Tibial nerve (tissue), 4 donors: ENCODE measurements at regions not wholly inside any gene's neighbourhood (a gene's known extent, or its start where the extent isn't known, plus 50 kb on each side); places are given as distances from the start of the nearest gene placed in this dataset.

ENCODE experiments used
- DNase-seq, 2 donors: peaks; one replicate each; pipeline ENCODE4 v3.0.0-alpha.2; 2019; ENCODE audit warnings: low spot score in 2 of 2
- H3K27ac ChIP-seq, 4 donors: fragments of 200-600 bp; sonication (generic) in 3 of 4; one replicate each; pipeline ENCODE4 v1.5.1; 2017 to 2019; ENCODE audit warnings: mild to moderate bottlenecking in 1 of 4
- H3K27me3 ChIP-seq, 2 donors: fragments of 200-600 bp; sonication (generic) in 1 of 2; one replicate each; pipeline versions ENCODE4 v1.5.1 to v1.6.0; 2017 to 2019
- H3K36me3 ChIP-seq, 3 donors: fragments of 200-600 bp; sonication (generic); one replicate each; pipeline ENCODE4 v1.5.1; 2018 to 2019
- H3K4me1 ChIP-seq, 4 donors: fragments of 200-600 bp; sonication (generic) in 3 of 4; one replicate each; pipeline ENCODE4 v1.5.1; 2017 to 2019
- H3K4me3 ChIP-seq, 4 donors: fragments of 200-600 bp; sonication (generic) in 3 of 4; one replicate each; pipeline ENCODE4 v1.5.1; 2017 to 2019; ENCODE audit warnings: mild to moderate bottlenecking in 1 of 4, moderate library complexity in 1 of 4
- H3K9me3 ChIP-seq, 4 donors: fragments of 200-600 bp; sonication (generic) in 3 of 4; one replicate each; pipeline ENCODE4 v1.5.1; 2017 to 2019
- CTCF ChIP-seq, 5 experiments: fragments of 200-600 bp in 3 of 5; fragments of 450-650 bp in 2 of 5; sonication (generic) in 3 of 5; IDR thresholded peaks; one replicate each; pipeline ENCODE4 v1.5.1; 2016 to 2019; ENCODE audit warnings: antibody characterized with exemption in 5 of 5, mild to moderate bottlenecking in 3 of 5, moderate library complexity in 2 of 5
- EP300 ChIP-seq, 2 donors: sonication (generic); formaldehyde crosslinking; IDR thresholded peaks; one replicate each; pipeline ENCODE4 v1.6.1; 2017; ENCODE audit warnings: antibody characterized with exemption in 2 of 2, mild to moderate bottlenecking in 1 of 2
- POLR2A ChIP-seq, 2 donors: fragments of 450-650 bp; IDR thresholded peaks; one replicate each; pipeline ENCODE4 v1.6.1; 2017; ENCODE audit warnings: antibody characterized with exemption in 2 of 2, mild to moderate bottlenecking in 2 of 2, moderate library complexity in 2 of 2
- WGBS, 2 donors: methylation state at CpG; one replicate each; pipeline ENCODE4 v1.1.5; 2018; 5-methylcytosine and 5-hydroxymethylcytosine counted together

DNA sequence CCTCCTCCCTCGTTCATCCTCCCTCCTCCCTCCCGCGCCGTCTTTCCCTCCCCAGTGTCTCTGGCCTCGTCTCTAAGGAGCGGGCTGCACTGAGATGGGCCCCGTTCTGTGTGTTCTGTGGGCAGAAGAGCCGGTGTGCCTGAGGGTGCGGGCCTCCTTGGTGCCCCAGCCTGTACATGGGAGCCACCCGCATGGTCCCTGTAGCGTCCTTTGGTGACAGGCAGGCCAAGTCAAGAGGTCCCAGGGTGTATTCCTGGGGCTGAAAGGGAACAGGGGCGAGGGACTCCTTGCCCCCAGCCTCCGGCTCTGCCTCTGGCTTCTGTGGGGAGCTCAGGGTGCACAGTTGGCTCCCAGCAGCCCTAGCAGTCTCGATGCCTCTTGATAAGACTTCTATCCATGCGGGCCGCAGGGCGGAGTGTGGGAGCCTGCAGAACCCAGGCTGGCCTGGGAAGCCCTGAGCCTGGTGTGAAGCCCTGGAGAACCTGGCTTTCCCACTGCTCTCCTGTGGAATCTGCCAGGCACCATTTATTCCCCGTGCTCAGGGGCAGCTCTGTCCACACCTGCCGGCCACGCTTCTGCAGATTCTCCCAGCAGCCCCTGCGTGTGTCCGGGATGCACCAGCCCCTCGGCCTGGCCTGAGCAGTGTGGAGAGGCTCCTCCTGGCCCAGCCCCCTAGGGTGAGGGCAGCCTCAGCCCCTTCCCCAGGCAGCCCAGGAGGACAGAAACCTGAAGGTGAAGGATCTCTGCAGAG is 181.3 kb downstream of the KIF26A start:
- DNase-seq: no peak
- peaks cover 0 to 17% of the 10 kb centered on the region in 2 donors for H3K27me3 ChIP-seq
- TF ChIP-seq POLR2A (IDR thresholded peaks at IDR 0.05): no peak
- TF ChIP-seq EP300 (IDR thresholded peaks at IDR 0.05): no peak
- H3K4me1 ChIP-seq: no peaks in the 10 kb centered on the region
- H3K9me3 ChIP-seq: no peaks in the 10 kb centered on the region
- WGBS, 2 donors: 84 to 86% methylated on average over 20 to 22 of the region's 23 CpGs
- H3K36me3 ChIP-seq: no peaks in the 10 kb centered on the region
- no peak overlapping the region for H3K4me3 ChIP-seq
- H3K27ac ChIP-seq: no peak overlapping the region

- peaks cover 0 to 17% of the 10 kb centered on the region in 2 donors for H3K27me3 ChIP-seq
- H3K4me1 ChIP-seq: no peaks in the 10 kb centered on the region
- no peaks in the 10 kb centered on the region for H3K9me3 ChIP-seq
- H3K4me3 ChIP-seq: no peak overlapping the region
- TF ChIP-seq CTCF (IDR thresholded peaks at IDR 0.05) (no peak), EP300 (IDR thresholded peaks at IDR 0.05) (no peak), POLR2A (IDR thresholded peaks at IDR 0.05) (no peak)
- no peaks in the 10 kb centered on the region for H3K36me3 ChIP-seq
- no peak for DNase-seq
- H3K27ac ChIP-seq: no peak overlapping the region
- 14 to 20% methylated on average over 9 to 11 of the region's 20 CpGs for WGBS, 2 donors
Measured at GRCh38 chr14:104320611-104321086, 182.3 kb downstream of the KIF26A start.

DNA sequence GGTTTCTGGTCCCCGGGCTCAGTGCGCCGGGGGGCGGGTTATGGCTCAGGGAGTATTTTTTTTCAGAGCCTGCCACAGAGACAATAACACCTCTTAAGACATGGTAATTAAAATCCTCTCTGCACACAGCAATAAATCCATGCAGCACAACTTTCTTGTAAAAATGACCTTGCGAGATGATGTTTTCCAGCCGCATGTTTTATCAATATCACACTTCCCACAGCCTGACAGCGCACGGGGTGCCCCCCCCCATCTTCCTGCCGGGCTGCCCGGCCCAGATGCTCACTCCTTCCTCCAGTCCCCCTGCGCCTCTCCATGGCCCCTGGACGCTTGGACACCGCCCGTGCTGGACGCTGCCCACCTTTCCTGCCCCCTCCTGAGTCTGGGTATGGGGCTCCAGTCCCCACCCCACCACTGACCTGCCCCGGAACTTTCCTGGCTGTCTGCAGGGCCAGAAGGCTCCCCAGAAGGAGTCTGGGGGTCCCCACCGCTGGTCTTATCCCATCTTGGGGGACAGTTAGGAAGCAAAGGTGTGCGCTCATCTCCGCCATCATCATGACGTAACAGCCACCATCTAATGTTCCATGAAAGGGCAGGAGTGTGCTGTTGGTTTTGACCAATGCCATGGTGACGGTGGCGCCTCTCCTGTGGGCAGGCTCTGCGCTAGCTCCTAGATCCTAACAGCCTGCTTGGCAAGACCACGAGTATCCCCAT is 182.9 kb downstream of the KIF26A start:
- 41 to 44% methylated on average over 24 of the region's 24 CpGs for WGBS, 2 donors
- peaks cover 0 to 17% of the 10 kb centered on the region in 2 donors for H3K27me3 ChIP-seq
- DNase-seq: no peak
- H3K4me3 ChIP-seq: no peak overlapping the region
- H3K36me3 ChIP-seq: no peaks in the 10 kb centered on the region
- H3K4me1 ChIP-seq: no peaks in the 10 kb centered on the region
- TF ChIP-seq POLR2A (IDR thresholded peaks at IDR 0.05) (no peak), CTCF (IDR thresholded peaks at IDR 0.05) (no peak), EP300 (IDR thresholded peaks at IDR 0.05) (no peak)
- no peaks in the 10 kb centered on the region for H3K9me3 ChIP-seq
- no peak overlapping the region for H3K27ac ChIP-seq

GRCh38 chr14:104321802-104322130 is 183.4 kb downstream of the KIF26A start:
- H3K9me3 ChIP-seq: no peaks in the 10 kb centered on the region
- H3K4me3 ChIP-seq: no peak overlapping the region
- DNase-seq: no peak
- H3K27ac ChIP-seq: no peak overlapping the region
- H3K4me1 ChIP-seq: no peaks in the 10 kb centered on the region
- no peak for TF ChIP-seq POLR2A (IDR thresholded peaks at IDR 0.05)
- no peak for TF ChIP-seq EP300 (IDR thresholded peaks at IDR 0.05)
- no peak for TF ChIP-seq CTCF (IDR thresholded peaks at IDR 0.05)
- no peaks in the 10 kb centered on the region for H3K36me3 ChIP-seq
- WGBS, 2 donors: 59 to 86% methylated on average over 3 to 8 of the region's 11 CpGs
- H3K27me3 ChIP-seq: peaks cover 0 to 17% of the 10 kb centered on the region in 2 donors

DNA sequence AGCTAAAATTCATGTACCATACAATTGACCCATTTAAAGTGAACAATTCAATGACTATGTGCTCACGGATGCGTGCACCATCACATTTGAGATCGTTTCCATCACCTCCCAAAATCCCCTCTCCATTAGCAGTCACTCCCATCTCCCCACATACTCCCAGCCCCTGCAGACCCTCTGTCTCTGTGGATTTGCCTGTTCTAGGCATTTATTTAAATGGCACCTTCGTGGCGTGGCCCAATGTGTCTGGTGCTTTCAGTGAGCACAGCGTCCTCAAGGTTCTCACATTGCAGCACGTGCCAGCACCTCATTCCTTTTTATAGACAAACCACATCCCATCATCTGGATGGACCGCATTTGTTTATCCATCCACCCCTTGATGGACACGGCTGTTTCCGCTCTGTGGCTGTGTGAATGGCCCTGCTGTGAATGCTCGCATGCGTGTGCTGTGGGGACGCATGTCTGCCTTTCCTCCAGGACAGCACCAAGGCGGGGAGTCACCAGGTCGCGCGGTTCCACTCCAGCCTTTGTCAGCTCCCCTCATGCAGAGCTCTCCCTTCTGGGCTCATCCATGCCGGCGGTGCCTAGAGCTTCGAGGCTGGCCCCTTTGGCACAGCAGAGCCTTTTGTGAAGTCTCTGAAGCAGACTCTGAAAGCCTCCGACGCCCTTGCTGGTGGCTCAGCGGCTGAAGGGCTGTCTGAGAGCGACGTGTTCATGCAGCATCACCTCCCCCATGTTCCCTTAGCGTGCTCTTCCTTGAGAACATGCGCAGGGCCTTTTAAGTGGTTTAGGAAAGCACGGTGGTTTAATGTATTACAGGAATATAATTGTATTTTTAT is 184.4 kb downstream of the KIF26A start:
- TF ChIP-seq CTCF (IDR thresholded peaks at IDR 0.05): no peak
- Histone ChIP-seq H3K27me3 (peaks cover 0 to 17% of the 10 kb centered on the region in 2 donors), H3K27ac (no peak overlapping the region), H3K4me1 (no peaks in the 10 kb centered on the region), H3K36me3 (no peaks in the 10 kb centered on the region), H3K4me3 (no peak overlapping the region), H3K9me3 (peaks cover 0 to 3% (median 0%) of the 10 kb centered on the region in 4 donors)
- 40 to 46% methylated on average over 26 to 28 of the region's 28 CpGs for WGBS, 2 donors
- DNase-seq: no peak
